Panc1 (cell line): ENCODE measurements at regions not wholly inside any gene's neighbourhood (a gene's known extent, or its start where the extent isn't known, plus 50 kb on each side); places are given as distances from the start of the nearest gene placed in this dataset.
"Not testable (repeated sequence)": the region's sequence is repeated elsewhere in the genome, so short reads cannot be mapped to it uniquely, and the experiment has no call there.

Experiments
- ATAC-seq: fragments of 200-7000 bp; cut with Tn5 transposase; 2 replicates; pipeline ENCODE4 v1.9.1; 2020; ENCODE audit warnings: mild to moderate bottlenecking, moderate library complexity
- BruUV-seq: library from RNA; stranded (reverse); fragments of 400-500 nt; replicated peaks from 2 replicates; lab custom pipeline; 2021; lab: Mats Ljungman, UMichigan
- CTCF ChIA-PET: fragments of 300-600 bp; sonication (Branson Sonifier 250); formaldehyde crosslinking; loops from one replicate; lab custom pipeline; 2022; ENCODE audit warnings: antibody characterized with exemption; lab: Charles Lee
- POLR2A ChIA-PET: fragments of 300-600 bp; sonication (Branson Sonifier 250); formaldehyde crosslinking; loops from one replicate; lab custom pipeline; 2022; ENCODE audit warnings: antibody characterized with exemption; lab: Charles Lee
- DNase-seq: peaks from one replicate; pipeline ENCODE4 v3.0.0-alpha.2; 2010; ENCODE audit warnings: low read depth, low spot score
- H3K27ac ChIP-seq: 2 replicates; pipeline ENCODE4 v1.5.1; 2011; ENCODE audit warnings: mild to moderate bottlenecking, low read length, inconsistent platforms
- H3K27me3 ChIP-seq: fragments of 200-500 bp; sonication (Bioruptor generic); 2 replicates; pipeline ENCODE4 v1.6.0; 2014; ENCODE audit warnings: low read length, inconsistent platforms; ENCODE audit not compliant: control insufficient read depth, insufficient read depth
- H3K36me3 ChIP-seq: fragments of 200-500 bp; sonication (Bioruptor generic); 2 replicates; pipeline ENCODE4 v1.5.1; 2014; ENCODE audit warnings: inconsistent platforms, mild to moderate bottlenecking, low read length, moderate library complexity; ENCODE audit not compliant: control insufficient read depth, insufficient read depth
- H3K4me1 ChIP-seq: 2 replicates; pipeline ENCODE4 v1.5.1; 2011; ENCODE audit warnings: inconsistent platforms, mild to moderate bottlenecking, low read length, moderate library complexity; ENCODE audit not compliant: control insufficient read depth, insufficient read depth
- H3K4me3 ChIP-seq, 2 experiments: 2 replicates each; pipeline ENCODE4 v1.5.1; 2011 to 2012; ENCODE audit warnings: low read depth in 2 of 2, low read length in 2 of 2, mild to moderate bottlenecking in 2 of 2, inconsistent platforms in 1 of 2, moderate library complexity in 1 of 2
- H3K9me3 ChIP-seq: fragments of 200-500 bp; sonication (Bioruptor generic); 2 replicates; pipeline ENCODE4 v1.5.1; 2014; ENCODE audit warnings: low read depth, mild to moderate bottlenecking, inconsistent platforms, low read length, moderate library complexity; ENCODE audit not compliant: control insufficient read depth, insufficient read depth
- POLR2AphosphoS5 ChIP-seq: IDR thresholded peaks from 2 replicates; pipeline ENCODE4 v1.6.1; 2012; ENCODE audit warnings: mild to moderate bottlenecking, low read depth, low read length, moderate library complexity
- SIN3A ChIP-seq: IDR thresholded peaks from 2 replicates; pipeline ENCODE4 v1.6.1; 2012; ENCODE audit warnings: low read depth, mild to moderate bottlenecking, low read length, moderate library complexity, borderline replicate concordance; ENCODE audit not compliant: insufficient read depth
- TCF7L2 ChIP-seq: IDR thresholded peaks from 2 replicates; pipeline ENCODE4 v1.6.1; 2011; ENCODE audit warnings: mild to moderate bottlenecking, low read depth, low read length, inconsistent platforms
- in situ Hi-C: cut with HindIII; loops from 2 replicates; pipeline ENCODE4 v1.10.0; 2016; ENCODE audit warnings: low sequenced_read_pairs, low pct_unique_long_range_greater_than_20kb
- intact Hi-C: fragments of 100-400 bp; cut with micrococcal nuclease; formaldehyde crosslinking; loops from one replicate; pipeline ENCODE4 v1.10.0; 2022; ENCODE audit not compliant: unreplicated experiment
- TF ChIP-seq, protein P1 (sequence below): fragments of 450-650 bp; IDR thresholded peaks from 2 replicates; pipeline ENCODE4 v1.5.1; 2017; ENCODE audit warnings: mild to moderate bottlenecking

DNA sequence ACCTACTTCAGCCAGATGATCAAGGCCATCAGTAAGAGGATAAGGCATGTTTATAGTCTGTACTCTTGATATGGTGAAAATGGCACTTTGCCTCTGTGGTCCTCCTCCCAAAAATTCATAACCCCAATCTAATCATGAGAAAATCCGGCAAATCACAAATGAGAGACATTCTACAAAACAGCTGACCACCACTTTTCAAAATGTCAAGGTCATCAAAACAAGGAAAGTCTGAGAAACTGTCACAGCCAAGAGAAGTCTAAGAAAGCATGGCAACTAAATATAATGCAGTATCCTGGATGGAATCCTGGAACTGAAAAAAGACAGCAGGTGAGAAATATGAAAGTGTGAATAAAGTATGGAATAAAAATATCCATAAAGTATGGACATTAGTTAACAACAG is 226.6 kb upstream of the INTU start:
- no TSS peak for BruUV-seq
- CTCF ChIA-PET = no interaction called here
- in situ Hi-C loops = no loop called here
- H3K27me3 ChIP-seq = no peaks in the 10 kb centered on the region
- DNase-seq = no peak
- TF ChIP-seq, protein P1, sequence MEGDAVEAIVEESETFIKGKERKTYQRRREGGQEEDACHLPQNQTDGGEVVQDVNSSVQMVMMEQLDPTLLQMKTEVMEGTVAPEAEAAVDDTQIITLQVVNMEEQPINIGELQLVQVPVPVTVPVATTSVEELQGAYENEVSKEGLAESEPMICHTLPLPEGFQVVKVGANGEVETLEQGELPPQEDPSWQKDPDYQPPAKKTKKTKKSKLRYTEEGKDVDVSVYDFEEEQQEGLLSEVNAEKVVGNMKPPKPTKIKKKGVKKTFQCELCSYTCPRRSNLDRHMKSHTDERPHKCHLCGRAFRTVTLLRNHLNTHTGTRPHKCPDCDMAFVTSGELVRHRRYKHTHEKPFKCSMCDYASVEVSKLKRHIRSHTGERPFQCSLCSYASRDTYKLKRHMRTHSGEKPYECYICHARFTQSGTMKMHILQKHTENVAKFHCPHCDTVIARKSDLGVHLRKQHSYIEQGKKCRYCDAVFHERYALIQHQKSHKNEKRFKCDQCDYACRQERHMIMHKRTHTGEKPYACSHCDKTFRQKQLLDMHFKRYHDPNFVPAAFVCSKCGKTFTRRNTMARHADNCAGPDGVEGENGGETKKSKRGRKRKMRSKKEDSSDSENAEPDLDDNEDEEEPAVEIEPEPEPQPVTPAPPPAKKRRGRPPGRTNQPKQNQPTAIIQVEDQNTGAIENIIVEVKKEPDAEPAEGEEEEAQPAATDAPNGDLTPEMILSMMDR = no peak
- no peak for TF ChIP-seq TCF7L2
- TF ChIP-seq SIN3A = no peak
- POLR2A ChIA-PET = no interaction called here
- H3K27ac ChIP-seq = no peak overlapping the region
- H3K4me3 ChIP-seq = no peak overlapping the region
- H3K36me3 ChIP-seq = no peaks in the 10 kb centered on the region
- intact Hi-C loops = no loop called here
- no peaks in the 10 kb centered on the region for H3K9me3 ChIP-seq
- no peaks in the 10 kb centered on the region for H3K4me1 ChIP-seq
- ATAC-seq = no peak

DNA sequence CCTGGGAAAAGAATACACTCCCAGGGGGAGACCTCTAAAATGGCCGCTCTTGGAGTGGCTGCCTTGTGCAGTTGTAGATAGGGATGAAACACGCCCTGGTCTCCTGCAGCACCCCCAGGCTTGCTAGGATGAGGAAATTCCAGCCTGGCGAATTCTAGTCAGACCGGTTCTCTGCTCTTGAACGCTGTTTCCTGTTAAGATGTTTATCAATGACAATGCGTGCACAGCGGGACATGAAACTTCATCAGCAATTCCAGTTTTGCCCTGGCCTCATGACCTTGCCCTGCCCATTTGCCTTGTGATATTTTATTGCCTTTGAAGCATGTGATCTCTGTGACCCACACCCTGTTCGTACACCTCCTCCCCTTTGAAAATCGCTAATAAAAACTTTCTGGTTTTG is 225.2 kb upstream of the INTU start:
- H3K27me3 ChIP-seq, BruUV-seq, H3K27ac ChIP-seq, H3K4me3 ChIP-seq, ATAC-seq, H3K36me3 ChIP-seq, H3K9me3 ChIP-seq, CTCF ChIA-PET, POLR2A ChIA-PET, intact Hi-C loops, in situ Hi-C loops, H3K4me1 ChIP-seq, DNase-seq: not testable (repeated sequence)

DNA sequence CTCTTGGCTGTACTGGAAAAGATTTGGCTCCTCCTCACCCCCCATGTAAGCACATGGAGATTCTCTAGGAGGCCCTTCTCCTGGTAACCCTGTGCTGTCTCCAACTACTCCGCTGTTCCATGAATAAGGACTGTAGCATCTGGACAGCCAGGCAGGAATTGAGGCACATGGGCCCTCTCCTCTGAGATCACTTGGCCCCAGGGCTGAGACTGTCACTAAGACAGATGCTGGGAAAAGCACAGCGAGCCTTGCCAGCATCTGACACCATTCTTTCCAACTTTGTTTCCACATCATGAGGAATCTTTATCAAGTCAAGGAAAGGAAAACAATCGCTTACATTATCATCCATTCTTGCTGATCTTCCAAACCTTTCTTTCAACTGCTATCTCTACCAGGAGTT is 222.6 kb upstream of the INTU start:
- H3K4me1 ChIP-seq = no peaks in the 10 kb centered on the region
- H3K36me3 ChIP-seq = no peaks in the 10 kb centered on the region
- ChIA-PET CTCF (no interaction called here), POLR2A (no interaction called here)
- no peak overlapping the region for H3K27ac ChIP-seq
- TF ChIP-seq TCF7L2 = no peak
- no peak overlapping the region for H3K4me3 ChIP-seq
- intact Hi-C loops = no loop called here
- no peaks in the 10 kb centered on the region for H3K27me3 ChIP-seq
- BruUV-seq = no TSS peak
- no peak for ATAC-seq
- in situ Hi-C loops = no loop called here
- no peak for DNase-seq
- H3K9me3 ChIP-seq = no peaks in the 10 kb centered on the region

- no peak overlapping the region for H3K4me3 ChIP-seq
- H3K9me3 ChIP-seq = no peaks in the 10 kb centered on the region
- no TSS peak for BruUV-seq
- in situ Hi-C loops (no loop called here), intact Hi-C loops (no loop called here)
- H3K27me3 ChIP-seq = no peaks in the 10 kb centered on the region
- no peak overlapping the region for H3K27ac ChIP-seq
- no peaks in the 10 kb centered on the region for H3K4me1 ChIP-seq
- DNase-seq = no peak
- CTCF ChIA-PET = no interaction called here
- no peaks in the 10 kb centered on the region for H3K36me3 ChIP-seq
- TF ChIP-seq, protein P1 = no peak
- TF ChIP-seq POLR2AphosphoS5 = no peak
- POLR2A ChIA-PET = no interaction called here
- ATAC-seq = no peak
These were observed 222.1 kb upstream of the INTU start for GRCh38 chr4:127410644-127411043.
